ENCODE measurements at regions not wholly inside any gene's neighbourhood (a gene's known extent, or its start where the extent isn't known, plus 50 kb on each side); places are given as distances from the start of the nearest gene placed in this dataset.

- intact Hi-C loops (cut with DNase I) = no loop called here
- H3K27ac ChIP-seq = no peak overlapping the region
- no peaks in the 10 kb centered on the region for H3K4me1 ChIP-seq
- TF ChIP-seq POLR2A (IDR thresholded peaks at IDR 0.05) (no peak), POLR2AphosphoS5 (IDR thresholded peaks at IDR 0.05; ENCODE audit: insufficient read depth in 1 of 2, low read depth in 1 of 2) (no peak), CTCF (IDR thresholded peaks at IDR 0.05) (no peak)
- no peaks in the 10 kb centered on the region for H3K36me3 ChIP-seq
- no peak overlapping the region for H3K4me3 ChIP-seq
- no peaks in the 10 kb centered on the region for H3K27me3 ChIP-seq
- no peaks in the 10 kb centered on the region for H3K9me3 ChIP-seq
- DNase-seq (ENCODE audit: extremely low spot score in 2 of 2) = no peak
Measured at GRCh38 chr5:10173716-10174115, 76.0 kb downstream of the ATPSCKMT start.

- Histone ChIP-seq H3K27ac (no peak overlapping the region), H3K4me3 (no peak overlapping the region), H3K36me3 (no peaks in the 10 kb centered on the region), H3K27me3 (no peaks in the 10 kb centered on the region), H3K9me3 (no peaks in the 10 kb centered on the region), H3K4me1 (no peaks in the 10 kb centered on the region)
- TF ChIP-seq POLR2A (IDR thresholded peaks at IDR 0.05) (no peak), POLR2AphosphoS5 (IDR thresholded peaks at IDR 0.05; ENCODE audit: insufficient read depth in 1 of 2, low read depth in 1 of 2) (no peak), CTCF (IDR thresholded peaks at IDR 0.05) (no peak)
- no peak for DNase-seq (ENCODE audit: extremely low spot score in 2 of 2)
- intact Hi-C loops (cut with DNase I) = no loop called here
Measured at GRCh38 chr5:10172247-10172646, 77.4 kb downstream of the ATPSCKMT start.

- Histone ChIP-seq H3K4me1 (no peaks in the 10 kb centered on the region), H3K27ac (no peak overlapping the region), H3K36me3 (no peaks in the 10 kb centered on the region), H3K4me3 (no peak overlapping the region), H3K9me3 (no peaks in the 10 kb centered on the region), H3K27me3 (no peaks in the 10 kb centered on the region)
- TF ChIP-seq CTCF (IDR thresholded peaks at IDR 0.05) (no peak), POLR2AphosphoS5 (IDR thresholded peaks at IDR 0.05; ENCODE audit: insufficient read depth in 1 of 2, low read depth in 1 of 2) (no peak), POLR2A (IDR thresholded peaks at IDR 0.05) (no peak)
- DNase-seq (ENCODE audit: extremely low spot score in 2 of 2) = no peak
- intact Hi-C loops (cut with DNase I) = no loop called here
Measured at GRCh38 chr5:10169359-10169758, 80.3 kb downstream of the ATPSCKMT start.

GRCh38 chr5:10168254-10168653 is 81.4 kb downstream of the ATPSCKMT start:
- no peaks in the 10 kb centered on the region for H3K4me1 ChIP-seq
- H3K27me3 ChIP-seq = no peaks in the 10 kb centered on the region
- no peaks in the 10 kb centered on the region for H3K9me3 ChIP-seq
- H3K36me3 ChIP-seq = no peaks in the 10 kb centered on the region
- DNase-seq (ENCODE audit: extremely low spot score in 2 of 2) = peak in 1 of 2 donors; percentile 69
- intact Hi-C loops (cut with DNase I) = no loop called here
- H3K27ac ChIP-seq = no peak overlapping the region
- TF ChIP-seq POLR2AphosphoS5 (IDR thresholded peaks at IDR 0.05; ENCODE audit: insufficient read depth in 1 of 2, low read depth in 1 of 2) (no peak), POLR2A (IDR thresholded peaks at IDR 0.05) (no peak), CTCF (IDR thresholded peaks at IDR 0.05) (no peak)
- H3K4me3 ChIP-seq = no peak overlapping the region

- Histone ChIP-seq H3K4me1 (no peaks in the 10 kb centered on the region), H3K9me3 (no peaks in the 10 kb centered on the region), H3K27me3 (no peaks in the 10 kb centered on the region), H3K27ac (no peak overlapping the region), H3K36me3 (no peaks in the 10 kb centered on the region), H3K4me3 (no peak overlapping the region)
- no peak for TF ChIP-seq POLR2A (IDR thresholded peaks at IDR 0.05)
- TF ChIP-seq POLR2AphosphoS5 (IDR thresholded peaks at IDR 0.05; ENCODE audit: insufficient read depth in 1 of 2, low read depth in 1 of 2) = no peak
- TF ChIP-seq CTCF (IDR thresholded peaks at IDR 0.05) = no peak
- intact Hi-C loops (cut with DNase I) = no loop called here
- peak in 1 of 2 donors; percentile 49 for DNase-seq (ENCODE audit: extremely low spot score in 2 of 2)
Measured at GRCh38 chr5:10167806-10168205, 81.9 kb downstream of the ATPSCKMT start.
